NT2/D1 (cell line): ENCODE measurements at regions not wholly inside any gene's neighbourhood (a gene's known extent, or its start where the extent isn't known, plus 50 kb on each side); places are given as distances from the start of the nearest gene placed in this dataset.

Experiments
- YY1 ChIP-seq: IDR thresholded peaks from 2 replicates; pipeline ENCODE4 v1.6.1; 2011; ENCODE audit not compliant: insufficient read length, insufficient read depth
- ZNF274 ChIP-seq: IDR thresholded peaks from 2 replicates; pipeline ENCODE4 v1.6.1; 2011; ENCODE audit warnings: mild to moderate bottlenecking, low read depth, low read length

DNA sequence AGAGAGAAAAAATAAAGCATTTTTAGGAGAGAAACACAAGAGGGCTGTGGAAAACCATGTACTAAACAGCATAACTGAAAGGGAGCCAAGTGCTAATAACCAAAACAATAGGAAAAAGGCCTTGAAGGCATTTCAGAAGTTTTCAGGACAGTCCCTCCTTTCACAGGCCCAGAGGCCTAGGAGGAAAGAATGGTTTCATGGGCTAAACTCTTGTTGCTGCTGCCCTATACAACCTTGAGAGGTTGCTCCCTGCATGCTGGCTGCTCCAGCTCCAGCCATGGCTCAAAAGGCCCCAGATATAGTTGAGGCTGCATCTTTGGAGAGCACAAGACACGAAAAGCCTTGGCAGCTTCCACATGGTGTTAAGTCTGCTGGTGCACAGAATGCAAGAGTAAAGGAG is 267.4 kb upstream of the LRP1B start:
- TF ChIP-seq ZNF274 (no peak), YY1 (no peak)
